Pancreas (tissue), 10 donors: ENCODE measurements at regions not wholly inside any gene's neighbourhood (a gene's known extent, or its start where the extent isn't known, plus 50 kb on each side); places are given as distances from the start of the nearest gene placed in this dataset.

Source experiments
- ATAC-seq, 4 donors: fragments of 200-7000 bp; cut with Tn5 transposase; one replicate each; pipeline versions ENCODE4 v1.8.0 to v1.9.1; 2020; ENCODE audit warnings: mild to moderate bottlenecking in 4 of 4, moderate library complexity in 4 of 4
- DNase-seq, 6 donors: peaks; one replicate each; pipeline ENCODE4 v3.0.0-alpha.2; 2020
- FAIRE-seq: peaks from 2 replicates; lab custom pipeline; 2012; peaks lifted over from hg19 to GRCh38; lab: Jason Lieb, UNC
- H3K27ac ChIP-seq, 4 donors: fragments of 200-600 bp; sonication (generic); 1 replicate in 3 of 4; 2 replicates in 1 of 4; pipeline versions ENCODE4 v1.5.0 to v1.8.0; 2020
- H3K27me3 ChIP-seq, 4 donors: fragments of 200-600 bp; one replicate each; pipeline ENCODE4 v1.8.0; 2021
- H3K36me3 ChIP-seq, 3 donors: fragments of 200-600 bp; sonication (generic) in 1 of 3; one replicate each; pipeline versions ENCODE4 v1.5.0 to v1.8.0; 2020 to 2021
- H3K4me1 ChIP-seq, 3 donors: fragments of 200-600 bp; one replicate each; pipeline ENCODE4 v1.8.0; 2021
- H3K4me3 ChIP-seq, 4 donors: fragments of 200-600 bp; sonication (generic) in 2 of 4; one replicate each; pipeline versions ENCODE4 v1.5.0 to v1.8.0; 2020 to 2021
- H3K9me3 ChIP-seq, 4 donors: fragments of 200-600 bp; one replicate each; pipeline ENCODE4 v1.8.0; 2021
- WGBS, 2 donors: extraction: QIAGEN DNeasy Blood & Tissue Kit; methylation state at CpG; one replicate each; pipeline ENCODE4 v1.1.7; 2013; 5-methylcytosine and 5-hydroxymethylcytosine counted together
- intact Hi-C, 3 donors: fragments of 100-400 bp; cut with DNase I; formaldehyde crosslinking; loops; one replicate each; pipeline versions ENCODE4 v1.11.1 to v1.14.2; 2022
- TF ChIP-seq, protein P1 (sequence below), 4 donors: fragments of 200-600 bp; sonication (generic) in 3 of 4; IDR thresholded peaks; one replicate each; pipeline versions ENCODE4 v1.5.0 to v1.8.0; 2021; ENCODE audit warnings: antibody characterized with exemption in 4 of 4
- donor health status: healthy with polysubstance abuse.
- donor health status: DM: no; HTN: no; CAD: no; lungs with moderate emphysema.
- donor health status: DM: no; HTN: no; CAD: no.
- donor health status: control.
- donor health status: control.
- donor health status: Bipolar disorder and iron deficiency.
- donor health status: DM: yes; HTN: yes; CAD: no.
- donor health status: DM: no; HTN: no; CAD: no.
- donor health status: DM: no; HTN: no; CAD: no.
- donor health status: DM: yes; HTN: yes; CAD: no.

DNA sequence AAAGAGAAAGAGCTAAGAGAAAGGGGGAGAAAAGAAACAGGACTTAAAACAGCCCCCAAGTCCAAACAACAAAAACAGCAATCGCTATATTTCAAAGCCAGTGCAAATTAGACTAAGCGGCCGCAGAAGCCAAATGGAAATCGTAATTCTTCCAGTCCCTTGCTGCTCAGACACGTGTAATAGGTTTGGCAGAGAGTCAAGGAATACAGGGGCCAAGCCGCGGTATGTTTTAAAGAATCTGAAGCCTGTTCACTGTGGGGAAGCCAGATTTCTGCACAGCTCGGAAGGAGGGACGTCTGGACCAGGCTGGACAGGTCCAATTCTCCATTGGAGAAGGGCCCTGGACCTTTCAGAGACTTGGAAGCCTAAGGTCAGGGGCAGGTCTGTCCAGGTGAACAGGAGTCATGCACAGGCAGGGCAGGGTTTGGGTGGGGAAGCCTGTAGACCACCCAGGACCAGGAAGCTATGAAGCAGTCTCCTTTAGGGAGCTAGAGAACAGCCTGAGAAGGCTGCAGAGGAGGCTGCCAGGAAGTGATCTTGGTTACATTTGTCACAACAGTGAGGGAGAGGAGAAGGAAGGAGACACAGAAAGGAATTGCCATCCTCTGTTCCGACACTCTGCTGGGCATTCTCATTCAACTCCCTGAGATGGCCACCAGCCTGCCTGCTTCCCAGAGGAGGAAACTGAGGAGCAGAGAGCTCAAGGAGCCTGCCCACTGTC is 265.5 kb upstream of the ISX start:
- H3K36me3 ChIP-seq: no peaks in the 10 kb centered on the region
- H3K9me3 ChIP-seq: no peaks in the 10 kb centered on the region
- no peaks in the 10 kb centered on the region for H3K27me3 ChIP-seq
- no peak overlapping the region for H3K4me3 ChIP-seq
- FAIRE-seq (no peak), ATAC-seq (peak in 3 of 4 donors; percentile 58 to 82 (median 69)), DNase-seq (peak in 2 of 6 donors; percentile 20)
- intact Hi-C loops: no loop called here
- H3K4me1 ChIP-seq: no peaks in the 10 kb centered on the region
- no peak overlapping the region for H3K27ac ChIP-seq
- TF ChIP-seq, protein P1, sequence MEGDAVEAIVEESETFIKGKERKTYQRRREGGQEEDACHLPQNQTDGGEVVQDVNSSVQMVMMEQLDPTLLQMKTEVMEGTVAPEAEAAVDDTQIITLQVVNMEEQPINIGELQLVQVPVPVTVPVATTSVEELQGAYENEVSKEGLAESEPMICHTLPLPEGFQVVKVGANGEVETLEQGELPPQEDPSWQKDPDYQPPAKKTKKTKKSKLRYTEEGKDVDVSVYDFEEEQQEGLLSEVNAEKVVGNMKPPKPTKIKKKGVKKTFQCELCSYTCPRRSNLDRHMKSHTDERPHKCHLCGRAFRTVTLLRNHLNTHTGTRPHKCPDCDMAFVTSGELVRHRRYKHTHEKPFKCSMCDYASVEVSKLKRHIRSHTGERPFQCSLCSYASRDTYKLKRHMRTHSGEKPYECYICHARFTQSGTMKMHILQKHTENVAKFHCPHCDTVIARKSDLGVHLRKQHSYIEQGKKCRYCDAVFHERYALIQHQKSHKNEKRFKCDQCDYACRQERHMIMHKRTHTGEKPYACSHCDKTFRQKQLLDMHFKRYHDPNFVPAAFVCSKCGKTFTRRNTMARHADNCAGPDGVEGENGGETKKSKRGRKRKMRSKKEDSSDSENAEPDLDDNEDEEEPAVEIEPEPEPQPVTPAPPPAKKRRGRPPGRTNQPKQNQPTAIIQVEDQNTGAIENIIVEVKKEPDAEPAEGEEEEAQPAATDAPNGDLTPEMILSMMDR (IDR thresholded peaks at IDR 0.05): no peak
- WGBS, 2 donors: 33 to 43% methylated on average over 10 of the region's 10 CpGs

DNA sequence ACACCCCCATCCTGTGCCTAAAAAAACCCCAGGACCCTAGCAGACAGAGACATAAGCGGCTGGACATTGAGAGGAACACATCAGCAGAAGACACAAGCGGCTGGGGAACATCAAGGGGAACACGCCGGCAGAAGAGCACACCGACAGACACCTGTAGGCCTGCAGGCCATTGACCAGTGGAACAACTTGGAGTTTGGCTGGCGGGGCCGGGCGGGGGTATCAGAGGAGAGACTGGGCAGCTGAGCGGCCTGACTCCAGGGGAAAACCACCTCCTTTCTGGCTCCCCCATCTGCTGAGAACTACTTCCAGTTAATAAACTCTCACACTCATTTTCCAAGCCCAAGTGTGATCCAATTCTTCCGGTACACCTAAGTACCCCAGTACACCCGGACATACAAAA is 264.7 kb upstream of the ISX start:
- ATAC-seq: no peak
- intact Hi-C loops: no loop called here
- Histone ChIP-seq H3K36me3 (no peaks in the 10 kb centered on the region), H3K9me3 (no peaks in the 10 kb centered on the region), H3K27ac (no peak overlapping the region), H3K4me1 (no peaks in the 10 kb centered on the region), H3K4me3 (no peak overlapping the region), H3K27me3 (no peaks in the 10 kb centered on the region)
- whole genome bisulfite sequencing, 2 donors: 74 to 83% methylated on average over 11 of the region's 11 CpGs
- DNase-seq: no peak
- TF ChIP-seq, protein P1 (IDR thresholded peaks at IDR 0.05): no peak
- no peak for FAIRE-seq

DNA sequence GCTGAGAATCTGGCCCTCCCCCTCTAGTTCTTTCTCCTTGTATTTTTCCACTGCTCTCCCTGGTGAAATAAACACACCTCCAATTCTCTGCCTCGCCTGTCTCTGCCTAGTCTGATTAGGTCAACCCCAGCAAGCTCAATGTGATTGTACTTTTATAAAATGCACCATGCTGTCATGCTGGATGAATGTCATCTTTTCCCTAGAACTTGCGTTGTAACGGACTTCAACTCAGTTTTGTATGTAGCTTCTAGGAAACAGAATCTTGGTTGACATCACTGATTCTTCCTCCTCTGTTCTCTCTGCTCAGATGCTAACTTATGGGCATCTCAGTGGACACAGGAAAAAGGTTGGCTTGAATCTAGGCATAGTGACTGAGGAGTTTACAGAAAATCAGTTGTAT is 261.9 kb upstream of the ISX start:
- no peak for DNase-seq
- no peak for FAIRE-seq
- H3K27me3 ChIP-seq: no peaks in the 10 kb centered on the region
- TF ChIP-seq, protein P1 (IDR thresholded peaks at IDR 0.05): no peak
- ATAC-seq: no peak
- H3K9me3 ChIP-seq: no peaks in the 10 kb centered on the region
- intact Hi-C loops: no loop called here
- H3K36me3 ChIP-seq: no peaks in the 10 kb centered on the region
- H3K4me3 ChIP-seq: no peak overlapping the region
- WGBS, 2 donors: 57 to 70% methylated on average over 3 of the region's 3 CpGs
- H3K4me1 ChIP-seq: no peaks in the 10 kb centered on the region
- no peak overlapping the region for H3K27ac ChIP-seq

DNA sequence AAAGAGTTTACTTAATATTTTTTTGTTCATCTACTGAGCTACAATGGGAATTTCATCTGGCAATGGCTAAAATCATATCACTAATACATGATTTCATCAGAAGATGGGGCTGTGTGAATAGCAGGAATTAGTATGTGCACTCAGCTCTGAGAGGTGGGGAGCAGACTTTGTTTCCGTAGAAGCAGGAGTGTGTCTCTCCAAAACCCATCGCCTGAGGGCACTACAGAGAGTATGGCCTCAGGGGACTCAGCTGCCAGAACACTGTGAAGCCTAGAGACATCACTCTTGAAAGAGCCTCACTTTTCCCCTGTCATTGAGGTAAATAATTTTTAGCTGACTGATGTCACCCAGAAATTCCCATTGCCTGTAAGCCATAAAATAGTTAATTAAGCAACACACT is 261.4 kb upstream of the ISX start:
- ATAC-seq: no peak

DNA sequence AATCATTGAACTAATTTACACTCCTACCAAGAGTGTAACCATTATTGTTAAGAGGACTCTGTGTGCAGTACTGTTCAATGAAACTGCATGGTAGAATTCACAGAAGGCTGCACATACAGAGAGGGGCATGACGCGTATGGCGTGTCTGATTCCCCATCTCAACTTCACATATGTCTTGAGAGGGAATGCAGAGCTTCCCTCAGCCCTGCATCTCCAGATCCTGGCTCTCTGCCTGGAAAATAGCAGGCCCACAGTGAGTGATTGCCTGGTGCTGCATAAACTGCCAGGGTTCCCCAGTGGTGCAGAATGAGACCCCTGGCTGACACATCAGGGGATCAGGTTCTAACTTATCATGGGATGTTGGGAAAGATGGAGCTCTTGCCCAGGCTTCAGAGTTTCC is 260.2 kb upstream of the ISX start:
- Histone ChIP-seq H3K9me3 (no peaks in the 10 kb centered on the region), H3K27ac (no peak overlapping the region), H3K36me3 (no peaks in the 10 kb centered on the region), H3K4me1 (no peaks in the 10 kb centered on the region), H3K4me3 (no peak overlapping the region), H3K27me3 (no peaks in the 10 kb centered on the region)
- WGBS, 2 donors: 70 to 82% methylated on average over 3 of the region's 3 CpGs
- FAIRE-seq (no peak), ATAC-seq (no peak), DNase-seq (no peak)
- TF ChIP-seq, protein P1 (IDR thresholded peaks at IDR 0.05): no peak
- intact Hi-C loops: no loop called here

More for the DNA sequence above, 261.4 kb upstream of the ISX start:
- Histone ChIP-seq H3K27me3 (no peaks in the 10 kb centered on the region), H3K27ac (no peak overlapping the region), H3K9me3 (no peaks in the 10 kb centered on the region), H3K4me1 (no peaks in the 10 kb centered on the region), H3K4me3 (no peak overlapping the region), H3K36me3 (no peaks in the 10 kb centered on the region)
- intact Hi-C loops: no loop called here
- DNase-seq (no peak), FAIRE-seq (no peak)
- TF ChIP-seq, protein P1 (IDR thresholded peaks at IDR 0.05): no peak
- WGBS, 2 donors: 25 to 39% methylated on average over 2 of the region's 2 CpGs
